K562 (cell line): ENCODE measurements at regions not wholly inside any gene's neighbourhood (a gene's known extent, or its start where the extent isn't known, plus 50 kb on each side); places are given as distances from the start of the nearest gene placed in this dataset.

ENCODE experiments used
- CREB5 ChIP-seq: fragments of 250-450 bp; sonication (Bioruptor Pico); IDR thresholded peaks from 2 replicates; pipeline ENCODE4 v1.5.0; 2020; ENCODE audit warnings: mild to moderate bottlenecking
- E2F6 ChIP-seq, 2 experiments: IDR thresholded peaks; 2 replicates each; pipeline ENCODE4 v1.6.1; 2011; ENCODE audit warnings: borderline replicate concordance in 1 of 2, control low read depth in 1 of 2, low read depth in 1 of 2, low read length in 1 of 2, mild to moderate bottlenecking in 1 of 2, mixed read lengths in 1 of 2, moderate library complexity in 1 of 2; ENCODE audit not compliant: insufficient read depth in 1 of 2, insufficient read length in 1 of 2, poor library complexity in 1 of 2, severe bottlenecking in 1 of 2; ENCODE audit errors: extremely low read depth in 1 of 2
- ELK3 ChIP-seq: fragments of 450-650 bp; formaldehyde crosslinking; IDR thresholded peaks from 2 replicates; pipeline ENCODE4 v1.4.0; 2020; ENCODE audit warnings: mild to moderate bottlenecking
- HDAC6 ChIP-seq: IDR thresholded peaks from 2 replicates; pipeline ENCODE4 v1.6.1; 2012; ENCODE audit warnings: low read depth, mild to moderate bottlenecking, control low read depth, inconsistent platforms, low read length, moderate library complexity
- HLTF ChIP-seq: fragments of 450-650 bp; IDR thresholded peaks from 2 replicates; pipeline ENCODE4 v1.6.1; 2016
- JUND ChIP-seq, 2 experiments: IDR thresholded peaks; 2 replicates in 1 of 2; 3 replicates in 1 of 2; pipeline ENCODE4 v1.6.1; 2011; ENCODE audit warnings: borderline replicate concordance in 2 of 2, low read depth in 2 of 2, low read length in 2 of 2, improper control_type of control experiment in 1 of 2, missing biosample characterization in 1 of 2, missing genetic modification characterization in 1 of 2, missing genetic modification reagents in 1 of 2
- MBD1 ChIP-seq: fragments of 250-450 bp; sonication (Bioruptor Pico); IDR thresholded peaks from 2 replicates; pipeline ENCODE4 v1.8.0; 2022; ENCODE audit warnings: inconsistent platforms
- MECOM ChIP-seq: fragments of 250-450 bp; sonication (Bioruptor Pico); IDR thresholded peaks from 2 replicates; pipeline ENCODE4 v1.8.0; 2022; ENCODE audit warnings: inconsistent platforms
- SMARCA4 ChIP-seq: fragments of 450-650 bp; IDR thresholded peaks from 2 replicates; pipeline ENCODE4 v1.6.1; 2016
- SMARCC2 ChIP-seq: fragments of 450-650 bp; IDR thresholded peaks from 2 replicates; pipeline ENCODE4 v1.6.1; 2017; ENCODE audit warnings: antibody characterized with exemption, moderate library complexity, mild to moderate bottlenecking, low read depth
- SNRNP70 ChIP-seq: fragments of 200-400 bp; formaldehyde crosslinking; optimal IDR thresholded peaks from 2 replicates; pipeline ENCODE3; 2017; ENCODE audit warnings: low read depth, low read length
- ZNF133 ChIP-seq: fragments of 250-450 bp; sonication (Bioruptor Pico); IDR thresholded peaks from 2 replicates; pipeline ENCODE4 v1.4.0; 2020; ENCODE audit warnings: mild to moderate bottlenecking
- ZNF274 ChIP-seq: IDR thresholded peaks from 2 replicates; pipeline ENCODE4 v1.6.1; 2011; ENCODE audit warnings: low read depth, mild to moderate bottlenecking, low read length, moderate library complexity, borderline replicate concordance
- TF ChIP-seq, protein P1 (sequence below): fragments of 200-800 bp; sonication (Bioruptor generic); IDR thresholded peaks from 2 replicates; pipeline ENCODE4 v1.6.1; 2016; ENCODE audit warnings: missing genetic modification characterization, missing compliant biosample characterization
- TF ChIP-seq, protein P2 (sequence below): fragments of 250-450 bp; sonication (Bioruptor Pico); IDR thresholded peaks from 2 replicates; pipeline ENCODE4 v1.8.0; 2021; ENCODE audit warnings: moderate library complexity, mild to moderate bottlenecking, inconsistent platforms
- TF ChIP-seq, protein P3 (sequence below): fragments of 250-450 bp; sonication (Bioruptor Pico); IDR thresholded peaks from 2 replicates; pipeline ENCODE4 v1.8.0; 2022; ENCODE audit warnings: moderate library complexity, mild to moderate bottlenecking, inconsistent platforms

- TF ChIP-seq, protein P1, sequence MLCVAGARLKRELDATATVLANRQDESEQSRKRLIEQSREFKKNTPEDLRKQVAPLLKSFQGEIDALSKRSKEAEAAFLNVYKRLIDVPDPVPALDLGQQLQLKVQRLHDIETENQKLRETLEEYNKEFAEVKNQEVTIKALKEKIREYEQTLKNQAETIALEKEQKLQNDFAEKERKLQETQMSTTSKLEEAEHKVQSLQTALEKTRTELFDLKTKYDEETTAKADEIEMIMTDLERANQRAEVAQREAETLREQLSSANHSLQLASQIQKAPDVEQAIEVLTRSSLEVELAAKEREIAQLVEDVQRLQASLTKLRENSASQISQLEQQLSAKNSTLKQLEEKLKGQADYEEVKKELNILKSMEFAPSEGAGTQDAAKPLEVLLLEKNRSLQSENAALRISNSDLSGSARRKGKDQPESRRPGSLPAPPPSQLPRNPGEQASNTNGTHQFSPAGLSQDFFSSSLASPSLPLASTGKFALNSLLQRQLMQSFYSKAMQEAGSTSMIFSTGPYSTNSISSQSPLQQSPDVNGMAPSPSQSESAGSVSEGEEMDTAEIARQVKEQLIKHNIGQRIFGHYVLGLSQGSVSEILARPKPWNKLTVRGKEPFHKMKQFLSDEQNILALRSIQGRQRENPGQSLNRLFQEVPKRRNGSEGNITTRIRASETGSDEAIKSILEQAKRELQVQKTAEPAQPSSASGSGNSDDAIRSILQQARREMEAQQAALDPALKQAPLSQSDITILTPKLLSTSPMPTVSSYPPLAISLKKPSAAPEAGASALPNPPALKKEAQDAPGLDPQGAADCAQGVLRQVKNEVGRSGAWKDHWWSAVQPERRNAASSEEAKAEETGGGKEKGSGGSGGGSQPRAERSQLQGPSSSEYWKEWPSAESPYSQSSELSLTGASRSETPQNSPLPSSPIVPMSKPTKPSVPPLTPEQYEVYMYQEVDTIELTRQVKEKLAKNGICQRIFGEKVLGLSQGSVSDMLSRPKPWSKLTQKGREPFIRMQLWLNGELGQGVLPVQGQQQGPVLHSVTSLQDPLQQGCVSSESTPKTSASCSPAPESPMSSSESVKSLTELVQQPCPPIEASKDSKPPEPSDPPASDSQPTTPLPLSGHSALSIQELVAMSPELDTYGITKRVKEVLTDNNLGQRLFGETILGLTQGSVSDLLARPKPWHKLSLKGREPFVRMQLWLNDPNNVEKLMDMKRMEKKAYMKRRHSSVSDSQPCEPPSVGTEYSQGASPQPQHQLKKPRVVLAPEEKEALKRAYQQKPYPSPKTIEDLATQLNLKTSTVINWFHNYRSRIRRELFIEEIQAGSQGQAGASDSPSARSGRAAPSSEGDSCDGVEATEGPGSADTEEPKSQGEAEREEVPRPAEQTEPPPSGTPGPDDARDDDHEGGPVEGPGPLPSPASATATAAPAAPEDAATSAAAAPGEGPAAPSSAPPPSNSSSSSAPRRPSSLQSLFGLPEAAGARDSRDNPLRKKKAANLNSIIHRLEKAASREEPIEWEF (CRISPR knock-in tag), result no peak
- TF ChIP-seq MBD1 (CRISPR knock-in tag) (no peak), SNRNP70 (no peak), E2F6 (IDR thresholded peaks at IDR 0.05; ENCODE audit: borderline replicate concordance in 1 of 2, extremely low read depth in 1 of 2, insufficient read depth in 1 of 2, insufficient read length in 1 of 2, low read depth in 1 of 2, low read length in 1 of 2, poor library complexity in 1 of 2, severe bottlenecking in 1 of 2) (no peak), SMARCC2 (no peak), HLTF (no peak), MECOM (CRISPR knock-in tag) (no peak), HDAC6 (no peak), CREB5 (CRISPR knock-in tag) (no peak), SMARCA4 (peak; percentile 65), ZNF274 (no peak), ZNF133 (CRISPR knock-in tag) (no peak), JUND (IDR thresholded peaks at IDR 0.05; ENCODE audit: borderline replicate concordance, low read depth, low read length) (peak; percentile 85), JUND (tag; IDR thresholded peaks at IDR 0.05; ENCODE audit: borderline replicate concordance, low read depth, low read length) (peak; percentile 88), ELK3 (CRISPR knock-in tag) (no peak)
- TF ChIP-seq, protein P2, sequence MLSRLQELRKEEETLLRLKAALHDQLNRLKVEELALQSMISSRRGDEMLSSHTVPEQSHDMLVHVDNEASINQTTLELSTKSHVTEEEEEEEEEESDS, result no peak
- TF ChIP-seq, protein P3, sequence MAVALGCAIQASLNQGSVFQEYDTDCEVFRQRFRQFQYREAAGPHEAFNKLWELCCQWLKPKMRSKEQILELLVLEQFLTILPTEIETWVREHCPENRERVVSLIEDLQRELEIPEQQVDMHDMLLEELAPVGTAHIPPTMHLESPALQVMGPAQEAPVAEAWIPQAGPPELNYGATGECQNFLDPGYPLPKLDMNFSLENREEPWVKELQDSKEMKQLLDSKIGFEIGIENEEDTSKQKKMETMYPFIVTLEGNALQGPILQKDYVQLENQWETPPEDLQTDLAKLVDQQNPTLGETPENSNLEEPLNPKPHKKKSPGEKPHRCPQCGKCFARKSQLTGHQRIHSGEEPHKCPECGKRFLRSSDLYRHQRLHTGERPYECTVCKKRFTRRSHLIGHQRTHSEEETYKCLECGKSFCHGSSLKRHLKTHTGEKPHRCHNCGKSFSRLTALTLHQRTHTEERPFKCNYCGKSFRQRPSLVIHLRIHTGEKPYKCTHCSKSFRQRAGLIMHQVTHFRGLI (CRISPR knock-in tag), result no peak
These were observed 1257.4 kb upstream of the ZEB2 start (continued) for GRCh38 chr2:145777297-145777696.
